Breast epithelium (tissue), 3 donors: ENCODE measurements at regions not wholly inside any gene's neighbourhood (a gene's known extent, or its start where the extent isn't known, plus 50 kb on each side); places are given as distances from the start of the nearest gene placed in this dataset.

Experiments used
- POLR2A ChIP-seq: fragments of 450-650 bp; IDR thresholded peaks from one replicate; pipeline ENCODE4 v1.6.1; 2016; ENCODE audit warnings: antibody characterized with exemption, mild to moderate bottlenecking, moderate library complexity
- POLR2AphosphoS5 ChIP-seq, 3 donors: sonication (generic); formaldehyde crosslinking; IDR thresholded peaks; one replicate each; pipeline ENCODE4 v1.6.1; 2017; ENCODE audit warnings: antibody characterized with exemption in 3 of 3
- TF ChIP-seq, protein P1 (sequence below), 3 donors: fragments of 450-650 bp; IDR thresholded peaks; one replicate each; pipeline ENCODE4 v1.5.1; 2016 to 2017; ENCODE audit warnings: antibody characterized with exemption in 3 of 3, mild to moderate bottlenecking in 3 of 3, moderate library complexity in 3 of 3

DNA sequence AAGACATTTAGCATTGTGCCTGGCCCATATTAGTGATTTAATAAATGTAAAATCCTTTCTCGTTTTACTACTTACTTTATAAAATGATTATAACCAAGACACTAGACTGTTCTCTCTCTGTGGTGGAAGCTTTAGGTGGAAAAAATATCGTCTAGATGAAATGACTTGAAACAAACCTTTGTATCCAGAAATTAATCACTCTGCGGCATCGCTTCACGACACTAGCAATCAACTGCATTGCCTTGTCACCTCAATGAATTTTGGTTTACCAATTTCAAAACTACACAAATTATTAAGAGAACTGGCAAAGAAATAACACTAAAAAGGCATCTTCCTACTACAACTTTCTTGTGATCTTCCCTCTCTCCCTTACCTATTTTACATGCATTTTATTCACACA lies 627.2 kb upstream of the ROBO1 start:
- TF ChIP-seq, protein P1, sequence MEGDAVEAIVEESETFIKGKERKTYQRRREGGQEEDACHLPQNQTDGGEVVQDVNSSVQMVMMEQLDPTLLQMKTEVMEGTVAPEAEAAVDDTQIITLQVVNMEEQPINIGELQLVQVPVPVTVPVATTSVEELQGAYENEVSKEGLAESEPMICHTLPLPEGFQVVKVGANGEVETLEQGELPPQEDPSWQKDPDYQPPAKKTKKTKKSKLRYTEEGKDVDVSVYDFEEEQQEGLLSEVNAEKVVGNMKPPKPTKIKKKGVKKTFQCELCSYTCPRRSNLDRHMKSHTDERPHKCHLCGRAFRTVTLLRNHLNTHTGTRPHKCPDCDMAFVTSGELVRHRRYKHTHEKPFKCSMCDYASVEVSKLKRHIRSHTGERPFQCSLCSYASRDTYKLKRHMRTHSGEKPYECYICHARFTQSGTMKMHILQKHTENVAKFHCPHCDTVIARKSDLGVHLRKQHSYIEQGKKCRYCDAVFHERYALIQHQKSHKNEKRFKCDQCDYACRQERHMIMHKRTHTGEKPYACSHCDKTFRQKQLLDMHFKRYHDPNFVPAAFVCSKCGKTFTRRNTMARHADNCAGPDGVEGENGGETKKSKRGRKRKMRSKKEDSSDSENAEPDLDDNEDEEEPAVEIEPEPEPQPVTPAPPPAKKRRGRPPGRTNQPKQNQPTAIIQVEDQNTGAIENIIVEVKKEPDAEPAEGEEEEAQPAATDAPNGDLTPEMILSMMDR (IDR thresholded peaks at IDR 0.05): no peak
- TF ChIP-seq POLR2A: no peak
- no peak for TF ChIP-seq POLR2AphosphoS5 (IDR thresholded peaks at IDR 0.05)
